ENCODE measurements at regions not wholly inside any gene's neighbourhood (a gene's known extent, or its start where the extent isn't known, plus 50 kb on each side); places are given as distances from the start of the nearest gene placed in this dataset.

DNA sequence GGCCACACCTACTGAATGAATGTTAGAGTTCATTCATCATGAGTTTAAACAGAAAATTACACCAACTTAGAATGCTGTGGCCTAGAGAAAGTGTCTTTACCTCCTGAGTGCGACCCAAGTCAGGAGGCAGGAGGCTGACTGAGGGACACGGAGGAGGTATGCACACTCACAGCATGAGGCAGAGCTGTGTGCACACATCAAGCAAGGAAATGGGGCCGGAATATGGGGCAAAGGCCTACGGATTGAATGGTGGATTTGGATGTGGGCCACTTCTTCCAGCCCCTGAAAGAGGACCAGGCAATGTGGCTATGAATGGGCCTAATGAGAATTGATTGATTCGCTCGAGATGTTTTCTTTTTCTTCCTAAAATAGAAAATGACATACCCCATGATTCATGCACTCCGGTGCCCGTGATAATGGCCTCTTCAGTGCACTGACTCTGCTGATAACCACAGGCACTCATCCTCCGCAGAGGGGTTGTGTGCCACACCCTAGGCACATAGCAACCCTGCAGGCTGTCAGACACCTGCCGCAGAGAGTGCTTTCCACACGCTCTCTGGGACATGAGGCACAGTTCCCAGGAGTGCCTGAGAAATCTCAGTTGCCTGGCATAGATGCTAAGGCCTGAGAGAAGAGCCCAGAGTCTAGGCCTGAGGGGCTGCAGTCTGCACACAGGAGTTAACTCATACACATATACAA, 155.5 kb downstream of the GLUL start:
- TF ChIP-seq, protein P1, sequence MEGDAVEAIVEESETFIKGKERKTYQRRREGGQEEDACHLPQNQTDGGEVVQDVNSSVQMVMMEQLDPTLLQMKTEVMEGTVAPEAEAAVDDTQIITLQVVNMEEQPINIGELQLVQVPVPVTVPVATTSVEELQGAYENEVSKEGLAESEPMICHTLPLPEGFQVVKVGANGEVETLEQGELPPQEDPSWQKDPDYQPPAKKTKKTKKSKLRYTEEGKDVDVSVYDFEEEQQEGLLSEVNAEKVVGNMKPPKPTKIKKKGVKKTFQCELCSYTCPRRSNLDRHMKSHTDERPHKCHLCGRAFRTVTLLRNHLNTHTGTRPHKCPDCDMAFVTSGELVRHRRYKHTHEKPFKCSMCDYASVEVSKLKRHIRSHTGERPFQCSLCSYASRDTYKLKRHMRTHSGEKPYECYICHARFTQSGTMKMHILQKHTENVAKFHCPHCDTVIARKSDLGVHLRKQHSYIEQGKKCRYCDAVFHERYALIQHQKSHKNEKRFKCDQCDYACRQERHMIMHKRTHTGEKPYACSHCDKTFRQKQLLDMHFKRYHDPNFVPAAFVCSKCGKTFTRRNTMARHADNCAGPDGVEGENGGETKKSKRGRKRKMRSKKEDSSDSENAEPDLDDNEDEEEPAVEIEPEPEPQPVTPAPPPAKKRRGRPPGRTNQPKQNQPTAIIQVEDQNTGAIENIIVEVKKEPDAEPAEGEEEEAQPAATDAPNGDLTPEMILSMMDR (IDR thresholded peaks at IDR 0.05) = no peak
- TF ChIP-seq POLR2A (IDR thresholded peaks at IDR 0.05) (no peak), EP300 (IDR thresholded peaks at IDR 0.05; ENCODE audit: low read depth) (peak; percentile 4), POLR2AphosphoS5 (IDR thresholded peaks at IDR 0.05) (peak in 1 of 3 donors; percentile 10)
